NCI-H1092 treated with DMSO at 0.1 percent for 48 hours (cell line): ENCODE measurements at regions not wholly inside any gene's neighbourhood (a gene's known extent, or its start where the extent isn't known, plus 50 kb on each side); places are given as distances from the start of the nearest gene placed in this dataset.
A peak's percentile ranks its signal among the peaks of the same experiment; 100 is the strongest.

Experiments
- DNase-seq: peaks from one replicate; lab custom pipeline; 2025; lab: John Stamatoyannopoulos, UW

GRCh38 chr13:79711631-79712030 is 230.7 kb downstream of the NDFIP2 start:
- no peak for DNase-seq

GRCh38 chr13:79710376-79710775 is 229.4 kb downstream of the NDFIP2 start:
- no peak for DNase-seq

GRCh38 chr13:79709471-79709870 is 228.5 kb downstream of the NDFIP2 start:
- no peak for DNase-seq

- DNase-seq: no peak
Observed at GRCh38 chr13:79703772-79704171, 222.8 kb downstream of the NDFIP2 start.

GRCh38 chr13:79695754-79696153 is 214.8 kb downstream of the NDFIP2 start:
- no peak for DNase-seq

- DNase-seq: no peak
Observed at GRCh38 chr13:79692846-79693245, 211.9 kb downstream of the NDFIP2 start.

GRCh38 chr13:79691826-79692225 is 210.9 kb downstream of the NDFIP2 start:
- DNase-seq: no peak

- no peak for DNase-seq
Observed at GRCh38 chr13:79688741-79689140, 207.8 kb downstream of the NDFIP2 start.

GRCh38 chr13:79686441-79686840 is 205.5 kb downstream of the NDFIP2 start:
- no peak for DNase-seq

- DNase-seq: no peak
Observed at GRCh38 chr13:79684371-79684770, 203.4 kb downstream of the NDFIP2 start.

GRCh38 chr13:79682164-79682563 is 201.2 kb downstream of the NDFIP2 start:
- no peak for DNase-seq

GRCh38 chr13:79681069-79681468 is 200.1 kb downstream of the NDFIP2 start:
- DNase-seq: no peak

- DNase-seq: no peak
Observed at GRCh38 chr13:79680485-79680884, 199.5 kb downstream of the NDFIP2 start.

GRCh38 chr13:79679334-79679733 is 198.4 kb downstream of the NDFIP2 start:
- DNase-seq: peak; percentile 75

GRCh38 chr13:79678100-79678499 is 197.1 kb downstream of the NDFIP2 start:
- DNase-seq: no peak

GRCh38 chr13:79675931-79676660 is 195.1 kb downstream of the NDFIP2 start:
- DNase-seq: no peak

- no peak for DNase-seq
Observed at GRCh38 chr13:79674765-79675515, 194.0 kb downstream of the NDFIP2 start.

GRCh38 chr13:79673993-79674377 is 193.0 kb downstream of the NDFIP2 start:
- no peak for DNase-seq

- no peak for DNase-seq
Observed at GRCh38 chr13:79673310-79673992, 192.5 kb downstream of the NDFIP2 start.

- no peak for DNase-seq
Observed at GRCh38 chr13:79671420-79671819, 190.5 kb downstream of the NDFIP2 start.

- DNase-seq: no peak
Observed at GRCh38 chr13:79668201-79668752, 187.3 kb downstream of the NDFIP2 start.

GRCh38 chr13:79667771-79668170 is 186.8 kb downstream of the NDFIP2 start:
- DNase-seq: no peak
